ENCODE measurements at regions not wholly inside any gene's neighbourhood (a gene's known extent, or its start where the extent isn't known, plus 50 kb on each side); places are given as distances from the start of the nearest gene placed in this dataset.

DNA sequence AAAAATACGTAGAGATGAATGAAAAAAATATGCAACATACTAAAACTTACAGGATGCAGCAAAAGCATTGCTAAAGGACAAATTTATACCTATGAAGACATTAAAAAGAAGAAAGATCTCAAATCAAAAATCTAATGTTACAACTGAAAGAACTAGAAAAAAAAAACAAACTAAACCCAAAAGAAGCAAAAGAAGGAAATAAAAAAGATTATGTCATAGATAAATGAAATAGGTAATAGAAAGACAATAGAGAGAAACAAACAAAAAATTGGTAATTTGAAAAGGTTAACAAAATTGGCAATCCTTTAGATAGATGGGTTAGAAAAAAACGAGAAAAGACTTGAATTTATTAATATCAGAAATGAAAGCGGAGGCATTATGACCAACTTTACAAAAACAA lies 1000.2 kb downstream of the TLE4 start:
- no peak for DNase-seq

DNA sequence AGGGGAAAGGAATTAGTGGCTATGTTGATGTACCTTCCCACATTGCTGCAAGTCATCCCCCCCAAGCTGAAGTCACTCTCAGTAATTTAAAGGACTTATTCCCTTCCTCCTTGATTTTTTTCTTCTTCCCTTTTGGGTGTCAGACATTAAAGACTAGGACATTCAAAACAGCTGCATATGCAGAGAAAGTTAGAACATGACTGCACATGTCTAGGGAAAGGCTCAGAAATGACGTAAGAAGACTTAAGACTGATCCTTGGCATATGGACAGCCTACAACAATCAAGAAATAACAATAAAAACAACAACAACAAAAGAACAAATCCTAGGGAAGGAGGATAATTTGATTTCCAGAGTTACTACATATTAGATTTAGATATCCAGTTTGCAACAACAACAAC lies 997.5 kb downstream of the TLE4 start:
- DNase-seq: no peak

DNA sequence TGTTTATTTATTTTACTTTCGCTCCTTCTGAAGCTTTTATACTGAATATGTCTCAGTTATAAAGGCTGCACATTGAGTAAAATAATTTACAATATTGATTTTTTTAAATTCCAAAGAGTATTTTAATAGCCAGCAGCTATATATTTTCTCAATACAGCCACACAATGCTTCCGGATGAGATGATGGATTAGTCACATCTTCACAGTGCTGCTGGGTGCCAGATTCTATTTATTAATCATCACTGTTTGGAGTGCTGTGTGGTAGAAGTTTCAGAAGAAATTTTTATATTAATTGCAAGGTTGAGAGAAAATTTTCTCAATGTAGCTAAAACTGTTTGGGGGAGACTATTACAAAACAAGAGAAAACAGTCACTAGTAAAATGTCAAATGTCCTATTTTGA lies 989.8 kb downstream of the TLE4 start:
- DNase-seq: no peak

DNA sequence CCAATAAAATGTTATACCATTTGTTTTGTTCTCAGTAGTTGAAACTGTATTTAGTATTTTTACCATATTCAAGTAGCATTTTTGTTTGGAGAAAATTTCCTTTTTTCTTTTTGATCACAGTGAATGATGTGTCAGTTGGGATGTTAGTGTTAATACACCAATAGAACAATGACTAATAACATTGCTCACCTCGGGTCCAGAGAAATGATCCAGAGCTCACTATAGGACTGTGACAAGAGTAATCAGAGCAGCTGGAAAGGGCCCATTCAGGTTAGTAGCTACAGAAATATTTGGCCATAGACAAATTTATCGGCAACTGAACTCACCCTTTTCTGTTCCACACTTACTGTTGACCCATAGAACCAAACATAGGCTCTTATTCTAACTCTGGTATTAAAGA lies 989.2 kb downstream of the TLE4 start:
- DNase-seq: no peak

DNA sequence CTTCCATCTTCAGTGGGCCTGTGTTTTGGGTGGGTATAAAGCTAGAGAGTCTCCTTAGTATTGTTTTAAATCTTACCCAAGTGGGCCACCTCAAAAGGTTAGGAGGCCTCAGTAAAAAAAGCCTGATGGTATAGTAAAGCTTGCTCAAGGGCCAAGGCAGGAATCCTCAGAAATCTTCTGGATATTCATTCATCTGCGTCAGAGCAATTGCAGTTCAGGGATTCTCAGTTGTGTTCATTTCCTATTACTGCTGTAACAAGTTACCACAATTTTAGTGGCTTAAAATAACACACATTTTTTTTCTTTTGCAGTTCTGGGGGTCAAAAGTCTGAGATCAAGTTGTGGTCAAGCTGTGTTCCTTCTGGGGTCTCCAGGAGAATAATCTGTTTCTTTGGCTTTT lies 985.5 kb downstream of the TLE4 start:
- DNase-seq: no peak

DNA sequence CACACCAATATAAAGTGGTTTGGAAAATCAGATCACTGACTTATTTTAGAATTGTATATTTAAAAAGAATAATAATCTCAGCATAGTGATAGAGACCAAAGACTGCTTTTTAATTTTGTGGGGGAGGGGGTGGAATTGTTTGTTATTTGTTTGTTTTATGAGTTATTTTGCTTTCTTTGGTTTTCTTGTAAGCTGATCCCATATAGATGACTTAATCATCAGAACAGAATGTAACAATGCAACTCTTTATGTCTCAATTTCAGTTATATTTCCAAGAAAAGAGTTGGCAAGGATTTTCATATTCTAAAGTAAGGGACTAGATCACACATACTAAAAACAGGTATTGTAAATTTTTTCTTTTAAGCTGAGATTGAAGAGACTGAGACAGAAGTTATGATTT lies 984.9 kb downstream of the TLE4 start:
- DNase-seq: no peak

DNA sequence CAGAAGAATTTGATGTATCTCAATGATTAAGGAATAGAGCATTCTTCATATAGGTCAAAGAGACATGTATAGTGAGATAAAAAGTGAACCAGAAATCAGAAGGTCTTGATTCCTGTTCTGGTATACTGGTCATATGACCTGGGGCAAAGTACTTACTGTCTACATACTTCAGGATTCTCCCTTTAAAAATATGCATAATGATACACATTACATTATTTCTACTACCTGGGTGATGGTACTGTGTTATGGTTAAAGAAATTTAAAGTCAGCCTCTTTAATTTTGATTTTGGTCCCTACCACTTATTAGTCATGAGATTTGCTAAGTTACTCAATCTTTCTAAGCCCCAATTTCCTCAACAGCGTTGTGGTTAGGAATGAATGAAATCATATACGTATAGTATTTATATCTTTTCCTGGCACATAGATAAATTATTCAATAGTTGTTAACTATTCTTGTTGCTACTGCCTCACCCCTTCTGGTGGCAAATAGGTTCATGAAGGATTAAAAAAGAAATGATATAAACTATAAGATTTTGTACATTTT lies 984.1 kb downstream of the TLE4 start:
- DNase-seq: no peak

DNA sequence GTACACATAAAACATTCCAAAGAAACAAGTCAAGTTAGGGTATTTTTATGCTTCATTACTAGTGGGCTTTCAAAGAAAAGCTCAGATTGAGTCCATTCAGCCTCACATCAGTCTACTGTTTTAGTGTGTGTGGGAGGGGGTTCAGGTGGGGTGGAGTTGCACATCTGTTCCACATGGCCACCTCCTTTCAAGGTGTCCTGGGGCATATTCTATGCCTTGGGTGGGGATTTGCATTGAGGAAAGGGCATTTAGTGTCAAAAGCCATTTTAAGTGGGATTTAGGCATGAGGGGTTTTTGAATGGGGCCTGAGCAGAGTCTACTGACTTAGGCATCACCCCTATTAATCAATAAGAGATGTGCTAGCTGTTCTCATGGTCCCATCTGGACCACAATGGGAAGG lies 983.1 kb downstream of the TLE4 start:
- no peak for DNase-seq

DNA sequence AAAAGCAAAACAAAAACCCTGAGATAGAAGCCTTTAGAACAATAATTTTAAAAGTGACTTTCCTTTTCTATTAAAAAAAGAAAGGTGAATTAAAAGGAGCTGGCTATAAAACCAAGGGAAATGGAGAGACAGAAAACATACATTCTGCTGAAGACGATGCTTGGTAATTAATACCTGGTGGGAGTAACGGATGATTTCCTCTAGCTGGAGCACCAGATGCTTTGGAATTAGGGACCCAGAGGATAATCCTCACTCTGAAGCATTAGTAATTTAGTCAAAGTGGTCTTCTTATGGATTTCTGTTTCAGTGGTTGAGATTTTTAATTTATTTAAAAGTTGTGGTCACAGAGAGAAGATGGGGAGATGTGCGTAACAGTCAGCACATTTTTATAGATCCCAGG lies 982.5 kb downstream of the TLE4 start:
- DNase-seq: no peak

DNA sequence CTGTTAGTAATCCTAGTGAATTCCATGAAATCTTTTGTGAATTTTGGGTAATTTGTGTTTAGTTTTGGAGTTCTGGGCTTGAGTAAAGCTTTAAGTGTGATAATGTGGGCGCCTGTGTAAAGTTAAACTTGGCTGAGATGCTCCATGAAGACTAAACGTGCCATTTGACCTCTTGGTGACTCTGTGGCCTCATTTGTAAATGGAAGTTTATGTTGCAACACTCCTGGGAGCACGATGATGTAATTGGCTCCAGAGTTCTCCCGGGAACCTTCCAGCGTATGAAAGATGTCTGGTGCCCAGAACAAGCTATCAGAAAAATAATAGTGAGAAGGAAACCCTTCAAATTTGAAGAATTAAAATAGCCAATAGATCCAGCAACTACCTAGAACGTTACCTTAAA lies 981.2 kb downstream of the TLE4 start:
- DNase-seq: no peak

DNA sequence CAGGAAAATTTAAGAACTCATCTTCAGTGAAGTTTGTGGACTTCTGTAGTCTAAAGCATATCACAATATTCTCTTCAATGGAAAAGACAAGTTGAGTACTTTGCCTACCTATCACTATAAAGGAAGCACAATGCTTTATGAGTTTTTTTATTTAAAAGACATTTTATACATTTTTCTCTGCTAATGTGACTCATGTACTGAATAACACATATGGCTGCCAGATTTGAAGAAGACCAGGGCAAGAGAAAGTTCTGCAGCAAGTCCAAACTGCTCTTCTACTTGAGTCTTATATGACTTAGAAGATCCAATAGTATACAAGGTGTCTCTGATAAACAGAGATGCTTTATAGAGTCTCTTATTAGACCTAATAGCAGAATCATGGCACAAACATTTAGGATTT lies 978.4 kb downstream of the TLE4 start:
- no peak for DNase-seq

DNA sequence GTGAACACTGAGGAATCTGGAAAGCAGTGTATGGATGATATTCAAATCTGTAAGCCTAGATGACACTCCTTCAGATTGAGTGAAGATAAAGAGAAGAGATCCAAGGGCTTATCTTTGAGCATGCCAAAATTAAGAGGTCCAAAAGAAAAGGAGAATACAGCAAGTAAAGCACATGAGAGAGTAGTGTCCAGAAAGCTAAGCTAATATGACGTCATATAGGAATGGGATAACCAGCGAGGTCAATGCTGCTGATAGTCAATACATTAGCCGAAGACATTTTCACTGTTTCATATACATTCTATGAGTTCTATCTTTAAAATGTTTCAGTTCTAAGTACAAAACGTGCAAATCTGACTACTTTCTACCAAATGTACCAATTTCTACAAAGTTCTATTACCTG lies 975.8 kb downstream of the TLE4 start:
- no peak for DNase-seq

DNA sequence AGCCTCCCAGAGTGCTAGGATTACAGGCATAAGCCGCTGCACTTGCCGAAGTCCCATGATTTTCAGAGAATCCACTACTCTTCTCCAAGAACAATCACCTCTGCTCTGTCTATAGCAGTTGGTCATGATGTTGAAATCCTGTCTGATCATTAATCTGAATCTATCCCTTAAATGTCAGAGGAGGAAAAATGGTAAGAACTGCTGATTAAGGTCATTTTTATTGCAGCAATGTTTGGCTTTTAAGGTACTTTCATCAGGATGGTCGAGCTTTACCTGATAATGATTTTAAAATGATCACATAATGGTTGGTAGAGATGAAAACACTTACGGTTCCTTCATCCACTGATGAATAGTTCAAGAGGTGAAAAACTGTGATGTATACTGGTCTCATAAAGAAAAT lies 968.6 kb downstream of the TLE4 start:
- DNase-seq: no peak

DNA sequence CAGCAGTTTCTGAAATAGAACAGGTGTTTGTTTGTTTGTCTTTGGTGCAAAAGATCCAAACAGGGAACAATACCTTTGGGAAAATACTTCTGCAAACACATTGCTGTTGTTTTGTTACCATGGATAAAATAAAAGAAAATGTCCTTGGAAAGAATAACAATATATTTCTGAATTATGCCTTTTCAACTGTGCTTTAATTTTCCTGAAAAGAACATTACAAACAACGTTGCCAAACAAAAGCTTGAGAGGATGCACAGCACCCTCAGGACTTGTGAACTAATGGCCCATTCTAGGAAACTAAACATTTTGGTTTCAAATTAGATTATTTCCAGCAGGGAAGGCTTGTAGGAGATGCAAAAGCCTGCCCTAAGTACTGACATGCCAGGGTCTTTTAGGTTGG lies 967.2 kb downstream of the TLE4 start:
- no peak for DNase-seq

DNA sequence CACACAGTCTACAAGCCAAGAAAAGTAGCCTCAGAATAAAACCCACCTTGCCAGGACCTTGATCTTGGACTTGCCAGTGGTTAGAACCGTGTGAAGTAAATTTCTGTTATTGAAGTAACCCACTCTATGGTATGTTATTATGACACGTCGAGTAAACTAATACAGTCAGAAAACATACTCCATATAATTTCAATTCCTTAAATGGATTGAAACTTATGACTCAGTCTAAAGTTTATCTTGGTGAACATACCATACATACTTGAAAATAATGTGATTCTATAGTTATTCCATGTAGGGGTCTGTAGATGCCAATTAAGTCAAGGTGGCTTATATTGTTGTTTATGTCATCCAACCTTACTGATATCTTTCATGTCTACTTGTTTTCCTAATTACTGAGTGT lies 950.7 kb downstream of the TLE4 start:
- no peak for DNase-seq

DNA sequence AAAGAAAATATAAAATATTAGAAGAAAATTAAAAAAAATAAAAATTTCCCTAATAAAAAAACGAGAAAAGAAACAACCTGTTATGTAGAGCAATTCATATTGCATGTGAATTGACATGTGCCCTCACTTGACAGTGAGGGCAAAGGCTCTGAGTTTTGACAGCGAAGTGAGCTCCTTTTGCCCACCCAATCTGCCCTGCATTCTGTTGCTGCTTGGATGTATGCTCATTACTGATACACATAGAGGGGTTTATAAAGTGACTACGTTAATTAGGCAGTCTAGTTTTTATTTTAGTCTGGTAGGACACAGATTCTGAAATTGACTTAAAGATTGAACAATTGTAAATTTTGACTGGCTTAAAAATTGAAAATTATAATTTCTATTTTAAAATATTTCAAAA lies 949.4 kb downstream of the TLE4 start:
- DNase-seq: no peak

DNA sequence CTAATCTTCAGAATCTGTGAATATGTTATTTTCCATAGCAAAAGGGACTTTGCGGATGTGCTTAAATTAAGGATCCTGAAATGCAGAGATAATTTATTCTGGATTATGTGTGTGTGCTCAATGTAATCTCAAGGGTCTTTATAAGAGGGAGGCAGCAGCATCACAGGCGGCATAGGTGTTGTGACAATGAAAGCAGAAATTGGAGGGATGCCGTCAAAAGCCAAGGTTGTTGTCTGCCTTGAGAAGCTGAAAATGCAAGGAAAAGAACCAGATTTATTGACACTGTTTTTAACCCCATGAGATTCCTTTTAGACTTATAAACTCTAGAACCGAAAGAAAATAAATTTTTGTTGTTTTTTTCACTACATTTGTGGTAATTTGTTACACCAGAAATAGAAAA lies 948.5 kb downstream of the TLE4 start:
- no peak for DNase-seq

DNA sequence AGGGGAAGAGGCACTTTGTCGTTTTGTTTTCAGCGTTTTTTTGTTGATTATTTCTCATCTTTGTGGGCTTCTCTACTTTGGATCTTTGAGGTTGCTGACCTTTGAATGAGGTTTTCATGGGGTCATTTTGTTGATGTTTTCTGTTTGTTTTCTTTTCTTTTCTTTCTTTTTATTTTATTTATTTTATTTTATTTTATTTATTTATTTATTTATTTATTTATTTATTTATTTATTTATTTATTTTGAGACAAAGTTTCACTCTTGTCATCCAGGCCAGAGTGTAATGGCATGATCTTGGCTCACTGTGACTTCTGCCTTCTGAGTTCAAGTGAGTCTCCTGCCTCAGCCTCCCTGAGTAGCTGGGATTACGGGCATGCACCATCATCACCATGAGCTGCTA lies 946.7 kb downstream of the TLE4 start:
- DNase-seq: no peak

DNA sequence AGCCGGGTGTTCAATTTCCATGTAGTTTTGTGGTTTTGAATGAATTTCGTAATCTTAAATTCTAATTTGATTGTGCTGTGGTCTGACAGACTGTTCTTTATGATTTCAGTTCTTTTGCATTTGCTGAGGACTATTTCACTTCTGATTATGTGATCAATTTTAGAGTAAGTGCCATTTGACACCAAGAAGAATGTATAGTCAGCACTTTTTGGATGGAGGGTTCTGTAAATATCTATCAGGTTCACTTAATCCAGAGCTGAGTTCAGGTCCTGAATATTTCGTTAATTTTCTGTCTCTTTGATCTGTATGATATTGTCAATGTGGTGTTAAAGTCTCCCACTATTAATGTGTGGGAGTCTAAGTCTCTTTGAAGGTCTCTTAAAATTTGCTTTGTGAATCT lies 944.9 kb downstream of the TLE4 start:
- DNase-seq: no peak

DNA sequence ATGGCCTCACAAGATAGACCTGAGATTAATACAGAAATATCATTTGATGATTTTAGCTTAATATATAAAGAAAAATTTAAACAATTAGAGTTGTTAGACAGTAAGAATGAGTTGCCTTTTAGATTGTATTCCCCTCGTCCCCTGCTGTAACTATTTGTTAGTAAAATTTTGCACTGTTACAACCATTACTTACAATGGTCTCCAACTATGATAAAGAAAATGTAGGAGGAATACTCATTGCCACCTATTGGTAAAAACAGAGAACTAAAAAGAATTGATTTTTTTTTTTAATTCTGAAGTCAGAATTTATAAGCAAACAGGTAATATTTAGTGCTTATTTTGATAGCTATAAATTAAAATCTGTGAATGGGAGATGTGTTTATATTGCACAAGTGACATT lies 937.6 kb downstream of the TLE4 start:
- peak; percentile 2 for DNase-seq

DNA sequence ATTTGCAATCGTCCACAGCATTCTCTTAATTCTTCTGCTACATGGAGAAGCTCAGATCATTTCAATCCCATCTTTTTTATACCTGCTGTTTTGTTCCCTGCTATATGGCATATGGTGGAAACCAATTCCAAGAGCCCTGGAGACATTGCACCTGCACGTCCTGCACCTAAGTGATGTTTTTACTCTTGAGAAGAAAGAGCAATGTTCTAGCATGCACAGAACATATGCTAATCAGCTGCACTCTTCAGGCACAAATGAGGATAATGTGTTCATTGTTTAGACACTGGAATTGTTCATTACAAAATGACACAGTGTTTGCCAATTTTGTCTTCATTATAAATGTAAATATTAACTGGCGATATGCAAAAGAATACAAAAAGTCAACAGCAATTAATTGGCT lies 935.8 kb downstream of the TLE4 start:
- DNase-seq: no peak

DNA sequence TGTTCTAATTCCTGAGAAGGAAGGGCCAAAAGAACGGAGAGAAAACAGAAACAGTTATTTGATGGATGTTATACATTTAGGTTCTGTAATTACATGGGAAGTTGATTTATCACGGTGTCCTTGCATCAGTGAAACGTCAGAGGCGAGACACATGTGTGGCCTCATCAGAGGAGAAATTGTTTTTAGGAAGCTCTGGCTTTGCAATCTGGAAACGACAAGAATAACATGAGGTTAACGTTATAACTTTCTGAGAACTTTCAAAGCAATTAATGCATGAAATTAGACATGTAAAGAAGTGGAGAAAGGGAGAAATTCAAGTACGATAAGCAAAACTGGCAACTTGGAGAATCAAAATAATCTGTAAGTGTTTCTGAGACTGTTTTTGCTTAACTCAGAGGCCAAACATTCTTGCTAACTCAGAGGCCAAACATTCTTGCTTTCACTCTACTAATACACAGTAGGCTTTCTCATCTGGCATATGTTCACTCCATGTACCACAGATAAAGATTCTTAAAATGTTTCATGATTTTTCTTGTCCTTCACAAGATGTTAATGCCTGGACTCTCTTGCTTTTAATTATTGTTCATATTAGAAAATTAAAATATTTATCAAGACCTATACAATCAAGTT lies 933.0 kb downstream of the TLE4 start:
- DNase-seq: no peak

DNA sequence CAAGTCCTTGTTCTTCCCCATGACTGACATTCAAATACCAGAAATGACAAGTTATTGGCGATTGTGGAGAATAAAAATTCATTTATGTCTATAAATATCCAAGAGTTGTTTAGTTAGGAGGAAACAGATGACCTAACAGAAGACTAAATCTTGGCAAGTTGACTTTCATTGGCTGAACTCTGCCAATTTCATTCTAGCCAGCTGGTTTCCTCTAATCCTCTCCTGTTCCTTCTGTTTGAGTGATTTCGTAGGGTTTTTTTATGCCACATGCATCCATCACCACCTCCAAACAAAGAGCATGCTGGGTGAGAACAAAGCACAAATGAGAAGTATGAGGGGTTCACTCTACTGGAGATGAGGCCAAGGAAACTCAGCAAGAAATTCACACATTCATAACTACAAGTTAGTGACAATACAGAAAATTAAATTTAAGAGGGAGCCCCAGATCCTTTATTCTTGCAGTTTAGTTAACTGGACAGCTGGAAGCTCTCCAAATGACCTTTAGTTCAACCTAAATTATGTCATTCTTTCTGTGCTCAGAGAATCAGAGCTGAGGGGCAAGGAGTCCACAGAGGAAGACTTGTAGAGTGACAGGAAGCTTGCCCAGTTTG lies 932.0 kb downstream of the TLE4 start:
- DNase-seq: no peak

DNA sequence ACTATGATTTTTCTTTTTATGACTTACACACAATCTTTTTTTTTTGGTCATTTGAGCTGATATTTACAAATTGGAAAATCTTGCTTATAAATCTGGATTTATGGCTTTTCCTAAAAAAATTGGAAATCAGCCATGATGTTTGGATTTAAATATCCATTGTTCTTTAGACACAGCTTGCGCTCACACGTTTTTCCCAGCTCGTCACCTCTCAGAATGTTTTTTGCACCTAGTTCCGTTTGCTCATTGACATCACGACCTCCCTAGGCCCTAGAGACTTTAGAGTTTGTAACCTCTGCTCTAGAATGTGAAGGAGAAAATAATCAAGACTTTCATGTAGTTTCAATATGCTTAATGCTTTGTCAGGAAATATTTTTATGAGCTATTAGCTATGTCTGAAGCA lies 930.5 kb downstream of the TLE4 start:
- DNase-seq: no peak

DNA sequence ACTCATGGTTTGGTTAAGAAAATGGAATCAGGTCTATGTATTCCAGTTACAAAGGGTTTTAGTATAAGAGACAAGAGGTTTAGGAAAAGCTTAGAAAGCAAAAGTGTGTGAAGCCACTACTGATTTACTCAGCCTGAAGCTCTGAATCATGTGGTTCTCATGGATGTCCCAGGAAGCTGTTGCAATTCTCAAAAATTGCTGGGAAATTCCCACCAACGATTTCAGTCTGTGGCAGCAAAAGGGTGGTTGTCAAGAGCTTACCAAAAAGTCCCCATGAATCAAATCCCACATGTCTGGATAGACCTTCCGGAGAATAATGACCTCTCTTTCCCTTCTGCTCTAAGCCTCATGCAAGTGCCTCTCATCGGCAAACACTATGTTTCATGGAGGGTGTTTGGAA lies 929.9 kb downstream of the TLE4 start:
- DNase-seq: no peak
